ENCODE measurements at regions not wholly inside any gene's neighbourhood (a gene's known extent, or its start where the extent isn't known, plus 50 kb on each side); places are given as distances from the start of the nearest gene placed in this dataset.

DNA sequence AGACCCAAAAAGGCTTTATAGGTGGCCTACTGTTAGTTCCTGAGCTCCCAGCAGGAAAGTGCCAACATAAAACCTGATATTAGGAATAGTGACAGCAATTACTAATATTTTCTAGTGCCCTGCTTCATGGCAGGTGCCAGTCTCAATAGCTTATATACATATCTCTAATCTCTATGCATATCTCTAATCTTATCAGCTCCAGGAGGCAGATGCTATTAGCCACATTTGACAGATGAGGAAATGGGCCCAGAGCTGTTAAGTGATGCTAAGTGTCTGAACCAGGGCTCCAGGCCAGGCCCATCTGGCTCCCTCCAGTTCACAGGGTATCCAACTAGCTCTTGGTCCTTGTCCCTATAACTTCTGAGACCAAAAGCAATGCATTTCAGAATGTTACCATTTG lies 142.5 kb downstream of the CHIC2 start:
- intact Hi-C loops (cut with DNase I): no loop called here

DNA sequence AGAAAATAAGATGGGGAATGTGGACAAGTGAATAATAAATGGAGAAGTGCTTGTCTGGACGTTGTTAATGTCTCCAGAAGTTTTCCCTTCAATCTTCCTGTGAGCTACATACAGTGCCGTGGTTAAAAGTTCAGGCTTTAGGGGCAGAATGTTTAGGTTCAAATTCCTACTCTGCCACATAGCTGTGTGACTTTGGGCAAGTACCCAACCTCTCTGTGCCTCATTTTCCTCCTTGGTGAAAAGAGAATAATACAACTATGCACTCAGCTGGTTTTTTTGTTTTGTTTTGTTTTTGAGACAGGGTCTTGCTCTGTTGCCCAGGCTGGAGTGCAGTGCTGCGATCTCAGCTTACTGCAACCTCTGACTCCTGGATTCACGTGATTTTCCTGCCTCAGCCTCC lies 143.5 kb downstream of the CHIC2 start:
- intact Hi-C loops (cut with DNase I): no loop called here
- no peak for DNase-seq

More for the DNA sequence above, 142.5 kb downstream of the CHIC2 start:
- no peak for DNase-seq

DNA sequence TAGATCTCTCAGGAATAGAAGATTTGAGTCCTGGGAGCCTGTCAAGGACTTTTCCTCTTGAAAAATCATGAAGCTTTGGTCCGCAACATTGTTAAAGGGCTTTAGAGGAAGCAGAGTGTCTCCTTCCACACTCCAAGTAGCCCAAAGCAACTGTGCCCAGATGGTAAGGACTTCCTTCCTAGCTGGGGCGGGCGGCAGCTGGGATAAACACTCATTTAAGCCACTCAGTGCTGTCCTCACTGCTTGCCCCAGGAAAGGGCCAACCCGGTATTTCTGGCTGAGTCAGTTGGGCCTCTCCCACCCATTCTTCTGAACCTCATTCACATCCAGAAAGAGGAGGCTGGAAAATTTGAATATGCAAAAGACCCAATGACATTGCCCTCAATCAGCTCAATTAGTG lies 144.3 kb downstream of the CHIC2 start:
- intact Hi-C loops (cut with DNase I): no loop called here

GRCh38 chr4:53919535-53919934 lies 144.9 kb downstream of the CHIC2 start:
- intact Hi-C loops (cut with DNase I): no loop called here
- no peak for DNase-seq

More for the DNA sequence above, 144.3 kb downstream of the CHIC2 start:
- no peak for DNase-seq

DNA sequence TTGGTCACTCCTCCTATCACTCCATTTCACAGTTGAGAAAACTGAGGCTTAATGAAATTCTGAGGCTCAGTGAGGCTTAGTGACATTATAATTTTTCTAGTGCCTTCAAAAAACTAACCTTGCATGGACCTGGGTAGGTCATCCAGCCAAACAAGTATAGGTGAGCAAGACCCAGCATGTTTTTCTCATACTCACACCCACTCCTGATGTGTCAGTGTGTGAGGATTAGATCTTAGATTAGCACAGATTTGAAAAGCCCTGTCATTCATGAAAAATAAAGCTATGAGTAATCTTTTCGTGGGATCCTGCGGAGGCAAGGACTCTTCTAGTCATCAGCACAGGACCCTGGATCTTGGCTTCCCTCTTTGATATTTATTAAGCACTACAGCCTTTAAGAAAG lies 146.7 kb downstream of the CHIC2 start:
- no peak for DNase-seq
- intact Hi-C loops (cut with DNase I): no loop called here

GRCh38 chr4:53916431-53916889 lies 147.9 kb downstream of the CHIC2 start:
- DNase-seq: no peak
- intact Hi-C loops (cut with DNase I): no loop called here

- no peak for DNase-seq
- intact Hi-C loops (cut with DNase I): no loop called here
Measured at GRCh38 chr4:53914313-53915016, 149.9 kb downstream of the CHIC2 start.

DNA sequence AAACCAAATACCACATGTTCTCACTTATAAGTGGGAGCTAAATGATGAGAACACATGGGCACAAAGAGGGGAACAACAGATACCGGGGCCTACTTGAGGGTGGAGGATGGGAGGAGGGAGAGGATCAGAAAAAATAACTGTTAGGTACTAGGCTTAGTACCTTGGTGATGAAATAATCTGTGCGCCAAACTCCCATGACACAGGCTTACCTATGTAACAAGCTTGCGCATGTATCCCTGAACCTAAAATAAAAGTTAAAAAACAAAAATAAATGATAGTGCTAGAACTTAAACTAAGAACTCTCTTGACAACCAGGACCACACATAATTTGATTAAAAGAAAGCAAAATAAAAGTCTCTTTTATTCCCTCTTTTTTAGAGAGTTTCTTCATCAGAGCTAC lies 150.6 kb downstream of the CHIC2 start:
- intact Hi-C loops (cut with DNase I): no loop called here
- DNase-seq: no peak

DNA sequence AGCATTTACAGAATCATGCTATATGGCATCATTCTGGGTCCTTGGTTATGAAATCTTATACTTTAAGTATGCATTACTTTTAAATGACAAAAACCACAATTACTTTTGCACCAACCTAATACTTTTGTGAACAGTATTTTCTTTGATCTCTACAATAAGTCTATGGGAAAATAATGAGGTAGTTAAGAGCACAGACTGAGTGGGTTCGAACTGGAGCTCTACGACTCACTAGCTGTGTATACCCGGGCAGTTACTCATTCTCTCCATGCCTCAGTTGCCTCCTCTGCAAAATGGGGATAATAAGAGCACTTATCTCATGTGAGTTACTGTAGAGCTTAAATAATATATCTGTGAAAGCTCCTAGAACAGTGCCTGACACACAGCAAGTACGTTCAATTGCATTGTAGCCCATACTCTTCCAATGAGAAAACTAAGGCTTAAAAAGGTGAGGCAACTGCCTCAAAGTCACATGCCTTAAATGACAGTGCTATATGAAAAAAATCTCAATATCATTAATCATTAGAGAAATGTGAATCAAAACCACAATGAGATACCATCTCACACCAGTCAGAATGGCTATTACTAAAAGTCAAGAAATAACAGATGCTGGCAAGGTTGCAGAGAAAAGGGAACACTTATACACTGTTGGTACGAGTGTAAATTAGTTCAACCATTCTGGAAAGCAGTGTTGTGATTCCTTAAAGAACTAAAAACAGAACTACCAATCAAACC lies 151.5 kb downstream of the CHIC2 start:
- intact Hi-C loops (cut with DNase I): no loop called here

GRCh38 chr4:53908661-53909078 lies 155.7 kb downstream of the CHIC2 start:
- intact Hi-C loops (cut with DNase I): loop anchor here (1.0 to 5.0 kb wide), 4 partner anchors 201 to 711 kb away; no protein-coding TSS in a partner anchor
- DNase-seq: peak in 2 of 10 donors; percentile 13 to 30

More for the DNA sequence above, 151.5 kb downstream of the CHIC2 start:
- no peak for DNase-seq

DNA sequence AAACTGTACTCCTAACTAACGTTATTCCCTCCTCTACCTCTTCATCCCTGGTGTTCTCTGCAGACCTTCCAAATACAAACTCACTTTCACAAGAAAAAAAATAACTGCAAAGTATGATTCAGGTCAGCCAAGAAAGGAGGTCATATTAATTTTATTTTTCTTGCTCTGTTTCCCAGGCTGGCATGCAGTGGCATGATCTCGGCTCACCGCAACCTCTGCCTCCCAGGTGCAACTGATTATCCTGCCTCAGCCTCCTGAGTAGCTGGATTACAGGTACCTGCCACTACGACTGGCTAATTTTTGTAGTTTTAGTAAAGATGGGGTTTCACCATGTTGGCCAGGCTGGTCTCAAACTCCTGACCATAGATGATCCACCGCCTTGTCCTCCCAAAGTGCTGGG lies 156.6 kb downstream of the CHIC2 start:
- no peak for DNase-seq
- intact Hi-C loops (cut with DNase I): loop anchor here (1.0 to 5.0 kb wide), 4 partner anchors 200 to 710 kb away; no protein-coding TSS in a partner anchor

DNA sequence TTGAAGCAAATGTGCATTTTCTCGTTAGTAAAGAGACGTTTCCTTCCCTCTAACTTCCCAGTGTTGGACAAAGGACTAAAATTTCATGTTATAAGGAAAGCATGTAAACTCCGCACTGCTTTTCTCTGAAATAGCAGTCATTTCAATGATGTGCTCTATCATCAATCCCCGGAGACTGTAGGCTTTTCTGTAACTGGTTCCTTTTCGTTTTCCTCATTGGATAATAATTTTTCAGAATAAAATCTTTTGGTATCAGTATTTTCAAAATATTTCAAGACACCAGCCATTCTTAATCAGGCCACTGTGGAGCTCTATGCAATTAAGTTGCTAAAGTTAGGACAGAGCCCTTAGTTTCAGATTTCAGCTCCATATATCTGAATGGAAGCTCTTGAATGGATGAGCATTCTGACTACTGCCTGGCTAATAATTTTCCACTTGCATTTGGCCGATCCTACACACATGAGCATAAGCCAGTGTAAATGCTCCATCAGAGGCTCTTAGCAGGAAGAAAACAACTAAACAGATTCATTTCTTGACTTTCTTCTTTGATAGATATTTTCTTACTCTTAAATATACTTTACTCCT lies 157.7 kb downstream of the CHIC2 start:
- intact Hi-C loops (cut with DNase I): loop anchor here (5.0 kb wide), 2 partner anchors 199 to 709 kb away; no protein-coding TSS in a partner anchor
- no peak for DNase-seq

DNA sequence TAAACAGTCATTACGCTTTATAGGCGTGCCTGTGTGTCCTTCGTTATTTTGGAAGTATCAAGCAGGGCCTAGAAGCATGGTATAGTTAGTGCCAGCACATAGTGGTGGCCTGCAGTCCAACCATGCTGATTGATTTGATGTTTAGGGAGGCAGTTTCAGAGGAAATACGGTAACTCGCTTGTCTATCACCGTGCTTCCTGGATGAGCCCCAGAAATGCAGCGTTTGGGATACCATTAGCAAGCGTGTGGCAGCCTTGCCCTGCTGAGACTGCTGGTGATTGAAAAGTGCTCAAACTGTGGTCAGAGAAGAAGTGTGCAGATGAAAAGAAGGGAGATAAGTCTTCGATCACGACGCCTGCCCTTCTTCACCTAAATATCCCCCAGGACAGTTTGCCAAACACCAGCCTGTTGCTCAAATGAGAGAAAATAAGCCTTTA lies 158.4 kb downstream of the CHIC2 start:
- DNase-seq: peak in 5 of 10 donors; percentile 20 to 47 (median 28)
- intact Hi-C loops (cut with DNase I): loop anchor here (5.0 kb wide), 2 partner anchors 199 to 709 kb away; no protein-coding TSS in a partner anchor

- intact Hi-C loops (cut with DNase I): loop anchor here (5.0 kb wide), 2 partner anchors 198 to 708 kb away; no protein-coding TSS in a partner anchor
- DNase-seq: no peak
Measured at GRCh38 chr4:53905276-53905940, 159.0 kb downstream of the CHIC2 start.

GRCh38 chr4:53902786-53903185 lies 161.6 kb downstream of the CHIC2 start:
- DNase-seq: no peak
- intact Hi-C loops (cut with DNase I): no loop called here

DNA sequence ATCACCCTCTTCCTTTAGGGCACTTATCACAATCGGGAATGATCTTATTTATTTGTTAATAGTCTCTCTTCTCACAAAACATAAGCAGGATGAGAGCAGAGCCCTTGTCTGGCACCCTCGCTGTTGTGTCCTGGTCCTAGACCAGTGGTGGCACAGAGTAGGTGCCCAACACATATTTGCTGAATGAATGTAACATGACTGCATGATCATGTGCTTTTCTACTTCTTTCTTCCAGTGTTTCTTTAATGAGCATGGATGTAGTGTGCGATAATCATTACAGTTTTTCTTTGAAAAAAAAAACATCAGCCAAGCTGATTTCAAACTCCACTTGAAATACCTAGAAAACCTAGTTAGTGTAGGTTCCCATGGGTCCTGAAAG lies 164.1 kb downstream of the CHIC2 start:
- no peak for DNase-seq
- intact Hi-C loops (cut with DNase I): no loop called here

- DNase-seq: no peak
- intact Hi-C loops (cut with DNase I): no loop called here
Measured at GRCh38 chr4:53899586-53900270, 164.7 kb downstream of the CHIC2 start.

GRCh38 chr4:53895137-53895536 lies 169.3 kb downstream of the CHIC2 start:
- intact Hi-C loops (cut with DNase I): no loop called here
- DNase-seq: no peak

DNA sequence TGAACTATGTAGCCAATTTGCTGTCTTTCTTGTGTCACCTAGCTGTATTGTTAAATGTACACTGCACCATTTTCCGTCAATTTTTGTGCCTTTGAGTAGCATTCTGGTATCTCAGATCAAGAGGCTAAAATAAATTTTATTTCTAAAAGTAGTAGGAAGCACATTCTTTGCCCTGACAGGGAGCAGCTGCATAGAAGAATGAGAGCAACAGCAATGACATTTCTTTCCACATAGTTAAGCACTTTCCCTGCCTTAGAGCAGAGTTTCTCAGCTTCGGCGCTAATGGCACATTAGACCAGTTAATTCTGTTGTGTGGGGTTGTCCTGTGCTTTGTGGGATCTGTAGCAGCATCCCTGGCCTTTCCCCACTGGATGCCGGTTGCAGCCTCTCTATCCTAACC lies 173.9 kb downstream of the CHIC2 start:
- intact Hi-C loops (cut with DNase I): no loop called here

More for the DNA sequence above, 173.9 kb downstream of the CHIC2 start:
- DNase-seq: no peak
